NCI-H446 (cell line): ENCODE measurements at regions not wholly inside any gene's neighbourhood (a gene's known extent, or its start where the extent isn't known, plus 50 kb on each side); places are given as distances from the start of the nearest gene placed in this dataset.

Experiments
- DNase-seq, 2 experiments: peaks; one replicate each; lab custom pipeline; 2025; lab: John Stamatoyannopoulos, UW

- no peak for DNase-seq
These were observed 1007.9 kb upstream of the TENM4 start for GRCh38 chr11:80448709-80449108.

GRCh38 chr11:80443177-80443576 lies 1002.3 kb upstream of the TENM4 start:
- DNase-seq: no peak

GRCh38 chr11:80441821-80442220 lies 1001.0 kb upstream of the TENM4 start:
- DNase-seq: no peak

GRCh38 chr11:80440835-80441234 lies 1000.0 kb upstream of the TENM4 start:
- DNase-seq: no peak

GRCh38 chr11:80436547-80436946 lies 995.7 kb upstream of the TENM4 start:
- DNase-seq: no peak

- no peak for DNase-seq
These were observed 994.5 kb upstream of the TENM4 start for GRCh38 chr11:80435345-80435744.

- no peak for DNase-seq
These were observed 991.2 kb upstream of the TENM4 start for GRCh38 chr11:80432057-80432456.

GRCh38 chr11:80424012-80424695 lies 983.3 kb upstream of the TENM4 start:
- no peak for DNase-seq

GRCh38 chr11:80420374-80420773 lies 979.5 kb upstream of the TENM4 start:
- DNase-seq: no peak

- DNase-seq: no peak
These were observed 976.9 kb upstream of the TENM4 start for GRCh38 chr11:80417681-80418080.

- no peak for DNase-seq
These were observed 974.8 kb upstream of the TENM4 start for GRCh38 chr11:80415580-80415979.

GRCh38 chr11:80414181-80415165 lies 973.6 kb upstream of the TENM4 start:
- DNase-seq: no peak

GRCh38 chr11:80412604-80413003 lies 971.8 kb upstream of the TENM4 start:
- no peak for DNase-seq

- DNase-seq: no peak
These were observed 952.4 kb upstream of the TENM4 start for GRCh38 chr11:80393210-80393609.

- no peak for DNase-seq
These were observed 949.7 kb upstream of the TENM4 start for GRCh38 chr11:80390505-80390904.

GRCh38 chr11:80388536-80388935 lies 947.7 kb upstream of the TENM4 start:
- no peak for DNase-seq

- no peak for DNase-seq
These were observed 947.3 kb upstream of the TENM4 start for GRCh38 chr11:80388130-80388529.

- no peak for DNase-seq
These were observed 942.8 kb upstream of the TENM4 start for GRCh38 chr11:80383655-80384054.

- DNase-seq: no peak
These were observed 938.9 kb upstream of the TENM4 start for GRCh38 chr11:80379620-80380278.

GRCh38 chr11:80371931-80372330 lies 931.1 kb upstream of the TENM4 start:
- DNase-seq: no peak

- DNase-seq: no peak
These were observed 925.1 kb upstream of the TENM4 start for GRCh38 chr11:80365980-80366379.

GRCh38 chr11:80365076-80365725 lies 924.4 kb upstream of the TENM4 start:
- DNase-seq: no peak
